Fibroblast of skin of scalp (primary cell): ENCODE measurements at regions not wholly inside any gene's neighbourhood (a gene's known extent, or its start where the extent isn't known, plus 50 kb on each side); places are given as distances from the start of the nearest gene placed in this dataset.

ENCODE experiments used
- DNase-seq: peaks from one replicate; pipeline ENCODE4 v3.0.0-alpha.2; 2013

DNA sequence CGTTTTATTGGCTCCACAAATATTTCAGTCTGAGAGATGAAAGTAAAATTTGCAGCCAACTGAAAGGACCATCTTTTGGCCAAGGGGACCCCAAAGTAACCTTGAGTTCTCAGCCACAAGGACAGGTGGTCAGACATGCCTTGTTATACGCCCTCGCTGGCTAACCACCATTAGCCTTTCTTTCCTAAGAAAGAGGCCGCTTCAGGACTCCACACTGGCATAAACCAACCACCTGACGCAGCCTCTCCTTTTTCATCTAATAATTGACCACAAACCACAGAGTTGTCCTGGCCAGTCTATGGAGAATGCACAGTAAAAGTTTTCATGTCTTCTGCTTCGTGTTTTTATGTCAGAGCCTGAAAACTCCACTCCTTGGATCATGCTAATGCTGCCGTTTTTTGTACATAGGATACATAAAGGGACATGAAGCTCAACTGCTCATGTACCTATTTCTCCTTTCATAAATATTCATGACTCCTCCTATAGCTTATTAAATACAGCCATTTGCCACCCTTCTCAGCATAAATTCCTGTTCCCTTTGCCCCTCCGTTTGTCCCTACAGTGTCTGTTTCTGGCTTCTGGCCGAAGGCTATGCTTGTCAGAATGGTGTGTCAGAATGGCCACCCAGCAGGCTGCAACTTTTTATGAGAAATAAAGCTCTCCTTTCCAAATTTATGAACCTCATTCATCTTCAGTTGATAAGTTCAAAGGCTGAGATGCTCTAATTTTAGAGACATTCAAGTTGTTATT lies 374.1 kb upstream of the RBMS3 start:
- no peak for DNase-seq

GRCh38 chr3:28907616-28908015 lies 373.3 kb upstream of the RBMS3 start:
- DNase-seq: no peak

DNA sequence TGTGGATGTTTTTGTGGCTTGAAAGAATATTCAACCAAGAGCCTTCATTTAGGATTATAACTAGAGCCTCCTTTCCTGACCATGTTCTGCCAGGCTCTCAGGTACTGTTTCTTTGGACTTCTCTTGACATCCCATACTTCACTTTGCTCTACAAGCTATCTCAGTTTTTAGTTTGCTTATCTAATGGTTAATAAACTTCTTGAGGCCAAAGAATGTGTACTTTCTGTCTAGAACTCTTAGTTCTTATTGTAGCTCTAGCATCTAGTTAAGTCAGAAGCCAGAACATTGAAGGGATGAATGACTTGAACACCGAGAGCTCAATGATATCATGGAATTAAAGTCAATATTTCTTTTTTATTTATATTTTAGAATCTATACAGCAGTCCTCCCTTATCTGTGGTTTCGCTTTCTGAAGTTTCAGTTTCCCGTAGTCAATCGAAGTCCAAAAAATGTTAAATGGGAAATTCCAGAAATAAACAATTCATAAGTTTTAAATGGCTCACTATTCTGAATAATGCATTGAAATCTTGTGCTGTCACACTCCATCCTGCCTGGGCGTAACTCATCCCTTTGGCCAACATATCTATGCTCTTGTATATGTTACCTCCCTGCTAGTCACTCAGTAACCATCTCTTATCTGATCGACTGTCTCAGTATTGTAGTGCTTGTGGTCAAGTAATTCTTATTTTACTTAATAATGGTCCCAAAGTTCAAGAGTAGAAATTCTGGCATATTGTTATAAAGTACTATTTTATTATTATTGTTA lies 368.6 kb upstream of the RBMS3 start:
- DNase-seq: peak; percentile 13

DNA sequence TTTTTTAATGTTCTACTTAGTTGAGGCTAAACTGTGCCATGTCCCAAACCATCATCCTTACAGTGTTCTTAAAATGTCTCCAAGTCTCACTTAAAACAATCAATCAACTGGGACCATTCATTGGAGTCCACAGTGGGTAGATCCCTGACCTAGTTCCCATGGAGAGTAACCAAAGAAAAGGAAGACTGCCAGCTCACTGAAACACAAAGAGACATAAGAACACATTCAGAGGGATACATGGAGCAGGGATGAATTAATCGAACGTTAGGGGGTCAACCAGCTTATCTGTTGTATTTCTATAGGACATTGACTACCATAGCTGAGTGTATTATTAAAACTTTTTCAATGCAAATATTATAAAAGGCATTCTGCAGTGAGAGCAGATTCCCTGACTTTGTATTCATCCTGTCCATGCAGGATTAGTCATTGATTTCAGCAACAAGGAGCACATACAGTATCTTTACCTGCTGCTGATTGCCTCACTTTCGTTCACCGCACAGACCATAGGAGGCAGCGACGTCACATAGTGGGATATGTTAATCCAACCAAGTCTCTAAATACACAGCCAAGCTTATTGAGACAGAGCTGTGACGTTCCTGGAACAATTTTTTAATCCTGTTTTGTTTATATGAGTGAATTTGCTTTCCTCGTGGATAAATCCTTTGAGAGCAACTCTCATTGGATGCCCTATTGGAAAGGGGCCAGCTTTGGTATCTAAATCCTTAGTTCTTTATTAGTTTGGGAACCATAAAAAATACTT lies 364.9 kb upstream of the RBMS3 start:
- peak; percentile 54 for DNase-seq

DNA sequence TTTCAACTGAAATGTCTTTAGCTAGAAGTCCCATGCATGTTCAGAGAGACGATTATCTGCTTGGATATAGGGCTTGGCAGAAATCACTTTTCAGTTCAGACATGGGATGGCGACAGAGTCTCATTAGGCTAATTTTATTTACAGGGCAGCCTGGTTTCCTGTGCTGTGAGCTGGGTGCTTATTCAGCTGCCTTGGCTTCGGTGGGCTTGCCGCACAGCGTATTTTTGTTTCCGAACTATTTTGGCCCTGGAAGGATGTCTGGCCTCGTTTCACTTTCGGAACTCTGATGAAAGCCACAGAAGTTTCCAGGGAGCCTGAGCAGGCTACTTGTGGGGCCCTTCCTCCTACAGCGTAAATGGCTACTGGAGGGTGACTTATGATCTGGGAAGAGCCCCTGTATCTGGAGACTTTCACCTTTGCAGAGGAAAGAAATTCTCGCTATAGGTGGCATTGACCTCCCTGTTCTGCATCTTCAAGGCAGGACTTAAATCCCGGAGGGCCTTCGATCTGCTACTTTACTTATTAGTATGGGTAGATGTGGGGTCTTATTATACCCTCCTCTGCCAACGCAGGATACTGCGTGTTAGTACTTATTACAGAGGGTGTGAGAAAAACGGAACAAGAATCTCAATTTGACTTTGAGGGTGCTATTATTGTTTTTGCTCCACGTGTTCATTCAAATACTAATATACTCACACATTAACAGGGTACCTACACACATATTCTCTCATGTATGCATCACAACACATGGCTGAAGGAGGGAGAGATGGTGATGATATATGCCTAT lies 364.0 kb upstream of the RBMS3 start:
- DNase-seq: peak; percentile 84

DNA sequence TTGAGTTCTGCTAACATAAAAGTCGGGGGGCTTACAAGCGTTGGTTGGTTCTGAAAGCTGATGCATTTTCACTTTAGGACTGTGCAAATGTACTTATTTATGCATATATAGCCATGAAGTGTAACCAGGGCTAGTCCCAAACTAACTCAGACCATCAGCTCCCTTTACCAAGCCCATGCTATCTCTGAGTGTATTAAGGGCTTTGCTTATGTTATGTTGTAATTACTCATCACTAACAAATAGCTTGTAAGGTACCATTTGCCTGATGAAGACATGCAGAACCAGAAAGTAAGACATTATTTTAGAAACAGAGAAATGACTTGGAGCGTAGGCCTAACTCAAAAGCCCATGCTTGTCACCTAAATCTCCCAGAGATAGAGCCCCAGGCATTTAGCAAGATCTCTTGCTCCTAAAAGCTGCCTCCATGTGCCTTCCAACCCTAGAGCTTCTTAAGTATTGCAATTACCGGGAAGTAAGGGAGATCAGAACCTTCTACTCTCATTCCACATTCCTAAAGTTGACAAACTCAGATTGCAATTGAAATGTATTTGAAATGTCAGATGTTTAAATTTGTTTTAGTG lies 362.9 kb upstream of the RBMS3 start:
- no peak for DNase-seq

DNA sequence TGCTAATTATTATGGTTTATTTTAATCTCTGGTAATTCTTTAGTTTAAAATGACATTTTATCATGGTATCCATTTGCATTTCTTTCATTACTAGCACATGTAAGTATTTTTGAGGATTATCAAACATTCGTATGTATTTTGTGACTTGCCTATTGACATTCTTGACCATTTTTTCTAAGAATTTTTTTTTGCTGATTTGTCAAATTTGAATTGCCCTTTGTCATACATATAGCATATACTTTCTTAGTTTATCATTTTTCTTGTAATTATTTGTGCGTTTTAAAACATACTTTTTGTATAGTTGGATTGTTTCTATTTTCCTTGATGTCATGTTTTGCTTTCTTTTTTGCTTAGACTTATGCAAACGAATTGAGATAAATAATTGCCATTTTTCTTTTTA lies 358.5 kb upstream of the RBMS3 start:
- DNase-seq: no peak

DNA sequence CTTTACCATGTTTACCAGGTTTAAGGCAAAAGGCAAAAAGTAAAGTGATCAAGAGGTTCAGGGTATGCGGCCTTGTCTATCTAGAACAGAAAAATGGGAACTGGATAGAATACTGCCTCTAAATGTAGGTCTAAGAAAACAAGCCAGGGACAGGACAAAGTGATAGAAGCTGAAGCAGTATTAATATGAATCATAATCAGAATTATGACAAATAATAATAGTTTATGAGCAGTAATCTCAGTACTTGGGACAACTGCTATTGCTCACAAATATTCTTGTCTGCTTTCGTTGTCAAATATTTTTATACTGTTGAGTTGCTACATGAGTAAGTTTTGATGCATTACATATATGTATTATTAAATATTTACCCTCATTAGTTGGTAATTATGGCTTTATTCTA lies 356.9 kb upstream of the RBMS3 start:
- no peak for DNase-seq

- DNase-seq: peak; percentile 51
Observed at GRCh38 chr3:28924744-28925360, 356.0 kb upstream of the RBMS3 start.

DNA sequence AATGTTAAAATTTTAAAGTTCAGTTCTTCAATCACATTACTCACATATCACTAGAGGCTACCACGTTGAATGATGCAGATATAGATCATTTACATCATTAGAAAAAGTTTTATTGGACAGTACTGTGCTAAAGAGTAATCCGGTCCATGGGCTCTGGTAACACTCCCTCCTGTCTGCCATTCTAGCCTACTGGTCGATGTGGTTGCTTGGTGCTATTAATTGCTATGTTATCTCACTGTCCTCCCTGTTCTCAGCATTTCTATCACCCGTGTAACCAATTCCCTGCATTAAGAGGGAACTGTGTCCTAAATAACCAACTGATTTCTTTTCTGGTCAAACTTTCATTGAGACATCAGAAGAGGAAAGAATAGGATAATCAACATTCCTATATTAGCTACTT lies 347.5 kb upstream of the RBMS3 start:
- no peak for DNase-seq

GRCh38 chr3:28934126-28934813 lies 346.6 kb upstream of the RBMS3 start:
- no peak for DNase-seq

DNA sequence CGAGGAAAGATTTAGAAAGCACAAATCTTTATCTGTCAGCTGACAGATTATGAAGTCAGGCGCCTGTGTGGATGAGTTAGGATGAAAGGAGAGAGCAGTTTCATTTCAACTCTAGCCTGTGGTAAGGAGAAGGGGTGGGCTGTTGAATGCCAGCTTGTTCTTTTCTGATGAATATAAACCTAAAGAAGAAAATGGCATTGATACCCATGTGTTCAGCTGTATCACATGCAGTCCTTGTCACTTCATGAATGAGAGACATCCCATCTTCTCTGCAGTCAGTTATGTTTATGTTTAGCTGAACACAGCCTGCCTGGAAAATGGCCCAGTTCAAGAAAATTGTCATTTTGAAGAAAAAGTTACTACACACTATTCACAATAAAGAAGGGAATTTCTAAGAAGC lies 345.7 kb upstream of the RBMS3 start:
- no peak for DNase-seq

GRCh38 chr3:28936154-28936553 lies 344.7 kb upstream of the RBMS3 start:
- no peak for DNase-seq

DNA sequence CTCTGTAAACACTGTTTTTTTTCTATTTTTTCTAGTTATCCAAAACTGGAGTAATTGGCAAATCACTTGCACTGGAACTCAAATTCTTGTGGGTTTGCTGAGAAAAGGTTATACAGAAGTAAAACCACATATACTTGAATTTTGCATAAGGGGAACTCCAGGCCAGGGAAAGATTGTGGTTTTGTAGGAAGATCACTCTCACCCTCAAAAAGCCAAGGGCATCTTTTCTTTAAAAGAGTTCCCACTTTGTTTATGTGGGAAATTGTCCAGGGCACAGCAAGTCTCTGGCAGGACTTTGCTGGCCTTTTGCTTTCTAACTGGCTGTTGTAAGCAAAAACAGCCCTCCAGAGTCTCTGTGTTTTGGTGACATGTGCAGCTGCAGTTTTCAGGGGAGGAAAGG lies 340.3 kb upstream of the RBMS3 start:
- DNase-seq: peak; percentile 90

DNA sequence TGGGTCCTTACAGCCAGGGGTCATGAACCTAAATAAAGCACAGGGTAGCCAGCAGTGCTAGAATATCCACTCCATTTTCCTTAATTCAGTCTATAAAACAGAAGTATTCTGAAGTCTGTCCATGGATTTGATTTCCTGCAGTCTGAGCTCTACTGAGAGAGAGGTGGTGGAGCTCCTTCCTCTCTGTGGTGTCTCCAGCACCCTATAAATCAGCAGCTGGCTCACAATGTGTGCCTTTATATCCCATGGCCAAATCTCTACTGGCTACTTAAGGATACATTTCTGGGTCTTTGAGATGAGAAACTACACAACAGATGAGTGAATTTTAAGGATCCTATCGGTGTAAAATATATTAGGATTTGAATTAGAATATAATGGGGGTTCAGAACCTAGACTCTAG lies 339.9 kb upstream of the RBMS3 start:
- no peak for DNase-seq

GRCh38 chr3:28947061-28947460 lies 333.8 kb upstream of the RBMS3 start:
- DNase-seq: peak; percentile 42

DNA sequence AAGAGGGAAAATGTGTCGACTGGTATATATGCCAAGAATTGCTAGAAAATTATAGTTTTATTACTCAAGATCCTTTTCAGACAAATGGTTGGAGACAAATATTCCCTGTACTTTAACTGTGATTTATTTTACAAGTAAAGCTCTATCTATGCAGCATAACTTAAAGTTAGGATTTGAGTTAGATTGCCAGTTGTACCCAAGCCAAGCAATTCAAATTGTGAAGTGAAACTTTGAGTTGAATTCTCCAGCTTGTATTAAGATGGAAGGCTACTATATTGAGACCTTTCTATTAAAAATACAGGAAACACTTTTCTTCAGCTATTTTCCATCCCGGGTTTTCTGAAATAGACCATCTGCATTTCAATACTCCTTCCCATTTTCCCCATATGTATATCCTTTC lies 333.1 kb upstream of the RBMS3 start:
- DNase-seq: no peak

GRCh38 chr3:28948685-28949084 lies 332.2 kb upstream of the RBMS3 start:
- peak; percentile 49 for DNase-seq

- no peak for DNase-seq
Observed at GRCh38 chr3:28949580-28949979, 331.3 kb upstream of the RBMS3 start.

GRCh38 chr3:28950614-28951013 lies 330.3 kb upstream of the RBMS3 start:
- DNase-seq: no peak
